NCI-H510A treated with DMSO at 0.1 percent for 48 hours (cell line): ENCODE measurements at regions not wholly inside any gene's neighbourhood (a gene's known extent, or its start where the extent isn't known, plus 50 kb on each side); places are given as distances from the start of the nearest gene placed in this dataset.
"Not testable (repeated sequence)": the region's sequence is repeated elsewhere in the genome, so short reads cannot be mapped to it uniquely, and the experiment has no call there.

Experiments used
- DNase-seq: peaks from one replicate; lab custom pipeline; 2025; lab: John Stamatoyannopoulos, UW

- no peak for DNase-seq
Measured at GRCh38 chrX:51151734-51152133, 180.9 kb upstream of the NUDT10 start.

- no peak for DNase-seq
Measured at GRCh38 chrX:51155157-51155556, 177.5 kb upstream of the NUDT10 start.

GRCh38 chrX:51155566-51155965 lies 177.1 kb upstream of the NUDT10 start:
- no peak for DNase-seq

GRCh38 chrX:51158231-51158630 lies 174.4 kb upstream of the NUDT10 start:
- DNase-seq: no peak

GRCh38 chrX:51159378-51159777 lies 173.2 kb upstream of the NUDT10 start:
- not testable (repeated sequence) for DNase-seq

- no peak for DNase-seq
Measured at GRCh38 chrX:51163730-51164129, 168.9 kb upstream of the NUDT10 start.

GRCh38 chrX:51178356-51178900 lies 154.2 kb upstream of the NUDT10 start:
- DNase-seq: not testable (repeated sequence)

GRCh38 chrX:51179805-51180204 lies 152.8 kb upstream of the NUDT10 start:
- DNase-seq: not testable (repeated sequence)

GRCh38 chrX:51182545-51182944 lies 150.1 kb upstream of the NUDT10 start:
- no peak for DNase-seq

GRCh38 chrX:51192104-51192503 lies 140.5 kb upstream of the NUDT10 start:
- DNase-seq: no peak

GRCh38 chrX:51215266-51215665 lies 117.4 kb upstream of the NUDT10 start:
- no peak for DNase-seq

GRCh38 chrX:51215856-51216255 lies 116.8 kb upstream of the NUDT10 start:
- DNase-seq: no peak

- no peak for DNase-seq
Measured at GRCh38 chrX:51242212-51242611, 90.4 kb upstream of the NUDT10 start.

- no peak for DNase-seq
Measured at GRCh38 chrX:51257490-51257889, 75.1 kb upstream of the NUDT10 start.

- DNase-seq: not testable (repeated sequence)
Measured at GRCh38 chrX:51262271-51262670, 70.4 kb upstream of the NUDT10 start.

- DNase-seq: no peak
Measured at GRCh38 chrX:51272638-51273037, 60.0 kb upstream of the NUDT10 start.

GRCh38 chrX:51281758-51282318 lies 50.8 kb upstream of the NUDT10 start:
- no peak for DNase-seq
